H1 (cell line): ENCODE measurements at regions not wholly inside any gene's neighbourhood (a gene's known extent, or its start where the extent isn't known, plus 50 kb on each side); places are given as distances from the start of the nearest gene placed in this dataset.

ENCODE experiments used
- CTCF ChIA-PET: fragments of 300-600 bp; sonication (Branson Sonifier 250); formaldehyde crosslinking; loops from one replicate; lab custom pipeline; 2021; ENCODE audit not compliant: partially characterized antibody; lab: Charles Lee
- POLR2A ChIA-PET: fragments of 300-600 bp; sonication (Branson Sonifier 250); formaldehyde crosslinking; loops from one replicate; lab custom pipeline; 2021; ENCODE audit warnings: inconsistent platforms; ENCODE audit not compliant: partially characterized antibody; lab: Charles Lee
- DNase-seq, 2 experiments: peaks; one replicate each; pipeline versions ENCODE4 v3.0.0 to v3.0.0-alpha.2; 2010 to 2022; ENCODE audit warnings: low spot score in 2 of 2, low read depth in 1 of 2, mixed read lengths in 1 of 2
- FAIRE-seq: peaks from 2 replicates; lab custom pipeline; 2011; peaks lifted over from hg19 to GRCh38; lab: Jason Lieb, UNC
- H2AFZ ChIP-seq: 2 replicates; pipeline ENCODE4 v1.8.1; 2012; ENCODE audit warnings: low read length, inconsistent platforms
- H2AK5ac ChIP-seq: 2 replicates; pipeline ENCODE4 v1.6.1; 2013; ENCODE audit warnings: low read depth, low read length
- H2BK120ac ChIP-seq: replicated peaks from 2 replicates; pipeline ENCODE3; 2013; ENCODE audit warnings: low read depth, low read length, inconsistent platforms
- H2BK12ac ChIP-seq: 2 replicates; pipeline ENCODE4 v1.6.1; 2013; ENCODE audit warnings: low read depth, low read length
- H2BK15ac ChIP-seq: 2 replicates; pipeline ENCODE4 v1.6.1; 2013; ENCODE audit warnings: low read length
- H2BK20ac ChIP-seq: 2 replicates; pipeline ENCODE4 v1.6.1; 2013; ENCODE audit warnings: low read length
- H2BK5ac ChIP-seq: 2 replicates; pipeline ENCODE4 v1.6.1; 2013; ENCODE audit warnings: low read depth, low read length
- H3K14ac ChIP-seq: 2 replicates; pipeline ENCODE4 v1.6.1; 2013; ENCODE audit warnings: inconsistent platforms; ENCODE audit not compliant: insufficient read length
- H3K18ac ChIP-seq: 2 replicates; pipeline ENCODE4 v1.6.1; 2013; ENCODE audit warnings: low read length; ENCODE audit errors: extremely low read depth
- H3K23ac ChIP-seq: 2 replicates; pipeline ENCODE4 v1.6.1; 2013; ENCODE audit warnings: inconsistent platforms; ENCODE audit not compliant: insufficient read length
- H3K23me2 ChIP-seq: 2 replicates; pipeline ENCODE4 v1.6.1; 2013; ENCODE audit warnings: low read depth, low read length
- H3K27ac ChIP-seq: 2 replicates; pipeline ENCODE4 v1.6.1; 2011; ENCODE audit warnings: low read depth, low read length, inconsistent platforms
- H3K27me3 ChIP-seq, 4 experiments: replicated peaks in 1 of 4; 1 replicate in 1 of 4; 2 replicates in 3 of 4; pipeline versions ENCODE4 v1.6.1 to v1.8.1; 2011 to 2013; ENCODE audit warnings: low read length in 3 of 4, mild to moderate bottlenecking in 3 of 4, inconsistent platforms in 2 of 4, mixed read lengths in 2 of 4, moderate library complexity in 1 of 4; ENCODE audit not compliant: control insufficient read depth in 3 of 4, insufficient read depth in 3 of 4; ENCODE audit errors: extremely low read depth in 1 of 4
- H3K36me3 ChIP-seq, 4 experiments: 2 replicates each; pipeline versions ENCODE4 v1.6.1 to v1.8.1; 2011 to 2013; ENCODE audit warnings: mild to moderate bottlenecking in 4 of 4, low read length in 3 of 4, moderate library complexity in 2 of 4, control low read depth in 1 of 4, inconsistent platforms in 1 of 4; ENCODE audit not compliant: insufficient read depth in 4 of 4, control insufficient read depth in 2 of 4
- H3K4ac ChIP-seq: replicated peaks from 2 replicates; pipeline ENCODE3; 2013; ENCODE audit warnings: low read length, low read depth, mixed read lengths, inconsistent platforms; ENCODE audit not compliant: insufficient read length
- H3K4me1 ChIP-seq, 4 experiments: replicated peaks in 1 of 4; 1 replicate in 1 of 4; 2 replicates in 3 of 4; pipeline versions ENCODE4 v1.6.1 to v1.8.1; 2011 to 2013; ENCODE audit warnings: low read length in 3 of 4, inconsistent platforms in 2 of 4, mixed read lengths in 1 of 4; ENCODE audit not compliant: insufficient read depth in 4 of 4, control insufficient read depth in 3 of 4
- H3K4me2 ChIP-seq, 2 experiments: 2 replicates each; pipeline versions ENCODE4 v1.6.1 to v1.8.1; 2011 to 2013; ENCODE audit warnings: low read depth in 2 of 2, low read length in 2 of 2, control low read depth in 1 of 2, inconsistent platforms in 1 of 2, mild to moderate bottlenecking in 1 of 2; ENCODE audit not compliant: insufficient read depth in 1 of 2
- H3K4me3 ChIP-seq, 4 experiments: fragments of 200-600, 300-600 bp in 1 of 4; sonication (generic), shearing (Covaris generic), sonication (Bioruptor Twin) in 1 of 4; 2 replicates each; pipeline versions ENCODE4 v1.5.1 to v1.8.1; 2011 to 2016; ENCODE audit warnings: low read length in 4 of 4, low read depth in 3 of 4, control low read depth in 2 of 4, inconsistent platforms in 2 of 4, mild to moderate bottlenecking in 2 of 4, mixed read lengths in 1 of 4, moderate library complexity in 1 of 4; ENCODE audit not compliant: insufficient read depth in 2 of 4; ENCODE audit errors: extremely low read depth in 1 of 4
- H3K56ac ChIP-seq: replicated peaks from 2 replicates; pipeline ENCODE3; 2013; ENCODE audit warnings: low read depth, mild to moderate bottlenecking, mixed read lengths, low read length, inconsistent platforms; ENCODE audit not compliant: insufficient read length
- H3K79me1 ChIP-seq: 2 replicates; pipeline ENCODE4 v1.6.1; 2013; ENCODE audit warnings: low read depth, low read length, control low read depth
- H3K79me2 ChIP-seq, 2 experiments: 2 replicates each; pipeline versions ENCODE4 v1.6.1 to v1.8.1; 2012 to 2013; ENCODE audit warnings: low read length in 2 of 2, mild to moderate bottlenecking in 2 of 2, inconsistent platforms in 1 of 2; ENCODE audit not compliant: insufficient read depth in 2 of 2, control insufficient read depth in 1 of 2
- H3K9ac ChIP-seq, 4 experiments: replicated peaks in 1 of 4; 1 replicate in 1 of 4; 2 replicates in 3 of 4; pipeline versions ENCODE4 v1.6.1 to v1.8.1; 2011 to 2013; ENCODE audit warnings: low read depth in 3 of 4, low read length in 3 of 4, control low read depth in 2 of 4, mild to moderate bottlenecking in 2 of 4, moderate library complexity in 2 of 4, inconsistent platforms in 1 of 4; ENCODE audit errors: extremely low read depth in 1 of 4
- H3K9me3 ChIP-seq, 2 experiments: 2 replicates each; pipeline versions ENCODE4 v1.6.1 to v1.8.1; 2012 to 2013; ENCODE audit warnings: mild to moderate bottlenecking in 2 of 2, moderate library complexity in 2 of 2, control low read depth in 1 of 2, inconsistent platforms in 1 of 2, low read depth in 1 of 2, low read length in 1 of 2, mixed read lengths in 1 of 2; ENCODE audit not compliant: insufficient read depth in 2 of 2
- H4K20me1 ChIP-seq, 2 experiments: replicated peaks in 1 of 2; 2 replicates each; pipeline versions ENCODE3 to v1.8.1; 2011 to 2013; ENCODE audit warnings: inconsistent platforms in 2 of 2, low read length in 2 of 2, mild to moderate bottlenecking in 1 of 2; ENCODE audit not compliant: insufficient read depth in 2 of 2, control insufficient read depth in 1 of 2
- H4K5ac ChIP-seq: 2 replicates; pipeline ENCODE4 v1.6.1; 2013; ENCODE audit warnings: low read length, low read depth, mixed read lengths, inconsistent platforms; ENCODE audit not compliant: insufficient read length
- H4K8ac ChIP-seq: 2 replicates; pipeline ENCODE4 v1.8.0; 2013; ENCODE audit warnings: mild to moderate bottlenecking, moderate library complexity, low read length, inconsistent platforms; ENCODE audit not compliant: insufficient read depth; ENCODE audit errors: extremely low read depth
- H4K91ac ChIP-seq: replicated peaks from 2 replicates; pipeline ENCODE3; 2013; ENCODE audit warnings: low read length, mixed read lengths, inconsistent platforms; ENCODE audit not compliant: insufficient read length
- ATF2 ChIP-seq: IDR thresholded peaks from 2 replicates; pipeline ENCODE4 v1.6.1; 2012; ENCODE audit warnings: low read length, inconsistent platforms
- BCL11A ChIP-seq, 2 experiments: IDR thresholded peaks; one replicate each; pipeline ENCODE4 v1.6.1; 2011; ENCODE audit warnings: low read depth in 2 of 2, low read length in 2 of 2, mild to moderate bottlenecking in 2 of 2
- E2F6 ChIP-seq: IDR thresholded peaks from 2 replicates; pipeline ENCODE4 v1.6.1; 2012; ENCODE audit warnings: inconsistent platforms
- HDAC2 ChIP-seq, 2 experiments: fragments of 300-600 bp in 1 of 2; sonication (generic) in 1 of 2; IDR thresholded peaks; 2 replicates each; pipeline ENCODE4 v1.6.1; 2011 to 2012; ENCODE audit warnings: low read depth in 2 of 2, low read length in 2 of 2, mild to moderate bottlenecking in 2 of 2, moderate library complexity in 2 of 2, borderline replicate concordance in 1 of 2, inconsistent platforms in 1 of 2
- MAX ChIP-seq: IDR thresholded peaks from 2 replicates; pipeline ENCODE4 v1.6.1; 2012; ENCODE audit warnings: inconsistent platforms
- RXRA ChIP-seq: IDR thresholded peaks from 2 replicates; pipeline ENCODE4 v1.6.1; 2011; ENCODE audit warnings: low read depth, mild to moderate bottlenecking, low read length, moderate library complexity; ENCODE audit not compliant: insufficient read depth
- SAP30 ChIP-seq: fragments of 300-600 bp; sonication (generic); IDR thresholded peaks from 2 replicates; pipeline ENCODE4 v1.7.1; 2012; ENCODE audit warnings: low read length, moderate library complexity, mild to moderate bottlenecking, inconsistent platforms; ENCODE audit not compliant: insufficient read depth, insufficient replicate concordance
- WGBS, 2 experiments: shearing (Covaris generic) in 1 of 2; methylation state at CpG; one replicate each; pipeline versions ENCODE4 v1.1.6 to v1.1.7; 2013 to 2015; ENCODE audit warnings: low lambda C conversion rate in 2 of 2, mixed read lengths in 2 of 2, inconsistent platforms in 1 of 2, low coverage in 1 of 2, missing lambda C conversion rate in 1 of 2; ENCODE audit not compliant: insufficient replicate concordance in 2 of 2, insufficient coverage in 1 of 2, insufficient read length in 1 of 2; ENCODE audit errors: extremely low coverage in 1 of 2, missing lambda C conversion rate in 1 of 2; 5-methylcytosine and 5-hydroxymethylcytosine counted together

- no peak overlapping the region for H4K8ac ChIP-seq
- no peak overlapping the region for H2BK20ac ChIP-seq
- no peak overlapping the region for H4K91ac ChIP-seq
- H3K27me3 ChIP-seq, result no peaks in the 10 kb centered on the region
- no peak overlapping the region for H2AFZ ChIP-seq
- H3K4me2 ChIP-seq, result no peak overlapping the region
- no peaks in the 10 kb centered on the region for H3K79me1 ChIP-seq
- H2BK5ac ChIP-seq, result no peak overlapping the region
- POLR2A ChIA-PET, result no interaction called here
- no peak overlapping the region for H2AK5ac ChIP-seq
- H3K14ac ChIP-seq, result no peak overlapping the region
- H3K4ac ChIP-seq, result no peak overlapping the region
- H2BK12ac ChIP-seq, result no peak overlapping the region
- no peak overlapping the region for H2BK120ac ChIP-seq
- no peaks in the 10 kb centered on the region for H3K9me3 ChIP-seq
- no peaks in the 10 kb centered on the region for H3K36me3 ChIP-seq
- no peak overlapping the region for H2BK15ac ChIP-seq
- CTCF ChIA-PET, result interaction anchor here (1.4 to 1.5 kb wide), 2 partner anchors 42 to 187 kb away, joined by 4 to 8 read pairs; no protein-coding TSS in a partner anchor
- no peak for DNase-seq
- no peak overlapping the region for H3K4me3 ChIP-seq
- no peak overlapping the region for H3K27ac ChIP-seq
- H3K23me2 ChIP-seq, result no peaks in the 10 kb centered on the region
- no peaks in the 10 kb centered on the region for H3K79me2 ChIP-seq
- TF ChIP-seq BCL11A (IDR thresholded peaks at IDR 0.05; ENCODE audit: low read depth in 2 of 2, low read length in 2 of 2), result no peak
- TF ChIP-seq RXRA, result no peak
- TF ChIP-seq ATF2, result no peak
- no peak for TF ChIP-seq MAX
- no peak for TF ChIP-seq SAP30
- no peak for TF ChIP-seq HDAC2 (IDR thresholded peaks at IDR 0.05; ENCODE audit: borderline replicate concordance in 1 of 2, low read depth in 2 of 2, low read length in 2 of 2)
- TF ChIP-seq E2F6, result no peak
- H4K20me1 ChIP-seq, result no peaks in the 10 kb centered on the region
- H4K5ac ChIP-seq, result no peak overlapping the region
- no peaks in the 10 kb centered on the region for H3K4me1 ChIP-seq
- 88% methylated on average over 7 of the region's 7 CpGs; no CpG with 5 or more reads in 1 of the 2 experiments for WGBS, 2 experiments
- H3K23ac ChIP-seq, result no peak overlapping the region
- H3K9ac ChIP-seq, result no peak overlapping the region
- H3K18ac ChIP-seq, result no peak overlapping the region
- no peak overlapping the region for H3K56ac ChIP-seq
- FAIRE-seq, result no peak
Observed at GRCh38 chr13:23963184-23963931, 66.1 kb upstream of the C1QTNF9B start.
